MM.1S (cell line): ENCODE measurements at regions not wholly inside any gene's neighbourhood (a gene's known extent, or its start where the extent isn't known, plus 50 kb on each side); places are given as distances from the start of the nearest gene placed in this dataset.

Source experiments
- DNase-seq: peaks from one replicate; pipeline ENCODE4 v3.0.0-alpha.2; 2015
- H2AFZ ChIP-seq: fragments of 300-600 bp; sonication (generic); 2 replicates; pipeline ENCODE4 v1.6.0; 2016; ENCODE audit warnings: antibody characterized with exemption, low read length
- H3F3A ChIP-seq: fragments of 300-600 bp; sonication (generic); 2 replicates; pipeline ENCODE4 v1.6.1; 2016; ENCODE audit warnings: mild to moderate bottlenecking, antibody characterized with exemption, low read length, moderate library complexity, mixed read lengths; ENCODE audit not compliant: insufficient read depth
- H3K27ac ChIP-seq: fragments of 300-600 bp; sonication (generic); 2 replicates; pipeline ENCODE4 v1.5.1; 2016; ENCODE audit warnings: mild to moderate bottlenecking, low read length
- H3K27me3 ChIP-seq: fragments of 300-600 bp; sonication (generic); replicated peaks from 2 replicates; pipeline ENCODE4 v1.6.0; 2016; ENCODE audit warnings: low read length; ENCODE audit not compliant: insufficient read depth
- H3K36me3 ChIP-seq: fragments of 300-600 bp; sonication (generic); replicated peaks from 2 replicates; pipeline ENCODE4 v1.6.1; 2016; ENCODE audit warnings: mild to moderate bottlenecking, low read length, mixed read lengths; ENCODE audit not compliant: insufficient read depth
- H3K4me1 ChIP-seq: fragments of 300-600 bp; sonication (generic); 2 replicates; pipeline ENCODE4 v1.6.1; 2016; ENCODE audit warnings: low read length, mixed read lengths
- H3K4me2 ChIP-seq: fragments of 300-600 bp; sonication (generic); 2 replicates; pipeline ENCODE4 v1.6.0; 2016; ENCODE audit warnings: low read depth, low read length
- H3K4me3 ChIP-seq: fragments of 300-600 bp; sonication (generic); 2 replicates; pipeline ENCODE4 v1.5.1; 2016; ENCODE audit warnings: low read length, mixed read lengths
- H3K79me2 ChIP-seq: fragments of 300-600 bp; sonication (generic); 2 replicates; pipeline ENCODE4 v1.6.1; 2016; ENCODE audit warnings: mixed run types, low read length, mixed read lengths
- H3K9ac ChIP-seq: fragments of 300-600 bp; sonication (generic); 2 replicates; pipeline ENCODE4 v1.6.1; 2016; ENCODE audit warnings: low read length, mixed read lengths
- H3K9me2 ChIP-seq: fragments of 300-600 bp; sonication (generic); replicated peaks from 2 replicates; pipeline ENCODE4 v1.6.1; 2016; ENCODE audit warnings: mild to moderate bottlenecking, low read length, mixed read lengths; ENCODE audit not compliant: insufficient read depth
- H3K9me3 ChIP-seq: fragments of 300-600 bp; sonication (generic); replicated peaks from 2 replicates; pipeline ENCODE4 v1.6.1; 2016; ENCODE audit warnings: mild to moderate bottlenecking, low read length, mixed read lengths; ENCODE audit not compliant: insufficient read depth
- H4K20me1 ChIP-seq: fragments of 300-600 bp; sonication (generic); 2 replicates; pipeline ENCODE4 v1.6.1; 2016; ENCODE audit warnings: mild to moderate bottlenecking, low read length, moderate library complexity, mixed read lengths; ENCODE audit not compliant: insufficient read depth
- CTCF ChIP-seq: fragments of 300-600 bp; sonication (generic); IDR thresholded peaks from 2 replicates; pipeline ENCODE4 v1.5.1; 2016; ENCODE audit warnings: antibody characterized with exemption, low read length, mixed read lengths
- EZH2 ChIP-seq: fragments of 300-600 bp; sonication (generic); optimal IDR thresholded peaks from 2 replicates; pipeline ENCODE3; 2017; ENCODE audit warnings: low read depth, mild to moderate bottlenecking, antibody characterized with exemption, low read length, mixed read lengths
- EZH2phosphoT487 ChIP-seq: fragments of 300-600 bp; sonication (generic); IDR thresholded peaks from 2 replicates; pipeline ENCODE4 v1.6.1; 2018; ENCODE audit warnings: antibody characterized with exemption, low read length

- no peak overlapping the region for H3K27ac ChIP-seq
- TF ChIP-seq EZH2phosphoT487 (no peak), EZH2 (no peak), CTCF (no peak)
- H3K9ac ChIP-seq: no peak overlapping the region
- H3F3A ChIP-seq: no peaks in the 10 kb centered on the region
- no peaks in the 10 kb centered on the region for H3K27me3 ChIP-seq
- no peak for DNase-seq
- H3K4me2 ChIP-seq: no peak overlapping the region
- H3K4me3 ChIP-seq: no peak overlapping the region
- H3K36me3 ChIP-seq: no peaks in the 10 kb centered on the region
- no peaks in the 10 kb centered on the region for H3K9me3 ChIP-seq
- no peaks in the 10 kb centered on the region; the same call in 1 of the 2 replicates for H3K9me2 ChIP-seq
- no peaks in the 10 kb centered on the region for H3K4me1 ChIP-seq
- no peaks in the 10 kb centered on the region for H4K20me1 ChIP-seq
- no peaks in the 10 kb centered on the region for H3K79me2 ChIP-seq
- H2AFZ ChIP-seq: no peak overlapping the region
Measured at GRCh38 chr11:92572559-92572958, 347.9 kb downstream of the FAT3 start.

DNA sequence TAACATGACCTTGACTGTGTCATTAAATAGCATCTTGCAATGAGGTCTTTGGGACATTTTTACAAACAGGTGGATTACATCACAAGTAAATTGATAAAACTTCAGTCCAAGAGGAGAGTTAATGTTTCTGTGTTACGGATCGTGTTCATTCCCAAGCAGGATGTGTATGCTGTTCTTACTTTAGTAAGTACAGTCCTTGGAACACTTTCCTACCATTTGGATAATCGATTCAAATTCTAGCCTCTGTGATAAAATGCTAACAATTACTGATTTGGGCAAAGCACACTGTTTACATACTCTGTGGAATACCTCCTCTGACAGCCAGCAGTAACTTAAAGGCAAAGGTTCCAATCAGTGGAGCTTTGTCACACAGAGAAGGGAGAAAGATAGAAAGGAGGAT lies 351.7 kb downstream of the FAT3 start:
- H3K9me2 ChIP-seq: no peaks in the 10 kb centered on the region; the same call in 1 of the 2 replicates
- no peaks in the 10 kb centered on the region for H3F3A ChIP-seq
- no peaks in the 10 kb centered on the region for H3K27me3 ChIP-seq
- no peak overlapping the region for H3K4me2 ChIP-seq
- H3K79me2 ChIP-seq: no peaks in the 10 kb centered on the region
- no peak overlapping the region for H2AFZ ChIP-seq
- no peak for TF ChIP-seq EZH2phosphoT487
- TF ChIP-seq CTCF: no peak
- no peak for TF ChIP-seq EZH2
- no peak overlapping the region for H3K27ac ChIP-seq
- H3K4me1 ChIP-seq: no peaks in the 10 kb centered on the region
- DNase-seq: no peak
- no peaks in the 10 kb centered on the region for H3K9me3 ChIP-seq
- no peak overlapping the region for H3K9ac ChIP-seq
- H3K4me3 ChIP-seq: no peak overlapping the region
- no peaks in the 10 kb centered on the region for H3K36me3 ChIP-seq
- no peaks in the 10 kb centered on the region for H4K20me1 ChIP-seq

DNA sequence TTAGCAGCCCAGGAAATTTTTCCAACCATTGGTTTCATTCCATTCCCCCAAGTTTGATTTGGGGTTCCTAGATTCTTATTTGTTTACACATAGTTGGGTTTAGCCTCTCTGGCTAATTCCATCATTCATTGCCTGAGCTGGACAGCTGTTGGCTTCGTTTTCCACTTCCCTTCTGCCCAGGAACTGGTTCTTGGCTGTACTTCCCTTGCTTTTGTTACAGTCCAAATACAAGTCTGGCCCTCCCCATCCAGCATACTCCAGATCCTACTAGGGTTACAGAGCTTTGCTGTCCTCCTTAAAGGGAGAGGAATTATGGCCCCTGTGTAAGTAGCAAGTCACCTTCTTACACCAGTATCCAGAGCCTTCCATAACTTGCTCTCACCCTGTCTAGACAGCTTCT lies 356.3 kb downstream of the FAT3 start:
- Histone ChIP-seq H3K4me2 (no peak overlapping the region), H3K9ac (no peak overlapping the region), H3K9me2 (no peaks in the 10 kb centered on the region; the same call in 1 of the 2 replicates), H3K27ac (no peak overlapping the region), H3F3A (no peaks in the 10 kb centered on the region), H4K20me1 (no peaks in the 10 kb centered on the region), H3K36me3 (no peaks in the 10 kb centered on the region), H3K27me3 (no peaks in the 10 kb centered on the region), H3K4me1 (no peaks in the 10 kb centered on the region), H2AFZ (no peak overlapping the region), H3K9me3 (no peaks in the 10 kb centered on the region), H3K4me3 (no peak overlapping the region), H3K79me2 (no peaks in the 10 kb centered on the region)
- TF ChIP-seq EZH2phosphoT487 (no peak), CTCF (no peak), EZH2 (no peak)
- no peak for DNase-seq
